HEK293 (cell line): ENCODE measurements at regions not wholly inside any gene's neighbourhood (a gene's known extent, or its start where the extent isn't known, plus 50 kb on each side); places are given as distances from the start of the nearest gene placed in this dataset.

ENCODE experiments used
- CTCF ChIA-PET: fragments of 350-600 bp; formaldehyde crosslinking; extraction: SDS; loops from one replicate; lab custom pipeline; 2021; ENCODE audit warnings: antibody characterized with exemption; lab: Yijun Ruan, JAX
- POLR2A ChIA-PET: fragments of 300-600 bp; formaldehyde crosslinking; extraction: SDS; loops from one replicate; lab custom pipeline; 2020; ENCODE audit warnings: antibody characterized with exemption, inconsistent platforms; lab: Yijun Ruan, JAX
- H3K27ac ChIP-seq: fragments of 200-500 bp; sonication (Bioruptor generic); 2 replicates; pipeline ENCODE4 v1.5.1; 2014; ENCODE audit warnings: low read depth, low read length, control low read depth, inconsistent platforms; ENCODE audit errors: extremely low read depth
- H3K36me3 ChIP-seq, 2 experiments: fragments of 200-500 bp in 1 of 2; sonication (Bioruptor generic) in 1 of 2; 1 replicate in 1 of 2; 2 replicates in 1 of 2; pipeline ENCODE4 v1.5.1; 2014 to 2017; ENCODE audit warnings: inconsistent platforms in 2 of 2, low read length in 2 of 2; ENCODE audit not compliant: control insufficient read depth in 2 of 2, insufficient read depth in 1 of 2
- H3K4me1 ChIP-seq: fragments of 200-500 bp; sonication (Bioruptor generic); 2 replicates; pipeline ENCODE4 v1.5.1; 2014; ENCODE audit warnings: mild to moderate bottlenecking, low read length, inconsistent platforms; ENCODE audit not compliant: control insufficient read depth, insufficient read depth
- H3K4me3 ChIP-seq: 2 replicates; pipeline ENCODE4 v1.5.1; 2011; ENCODE audit warnings: low read depth, mild to moderate bottlenecking, control low read depth, low read length, moderate library complexity
- H3K9me3 ChIP-seq: fragments of 200-500 bp; sonication (Bioruptor generic); 2 replicates; pipeline ENCODE4 v1.5.1; 2014; ENCODE audit warnings: low read depth, low read length, inconsistent platforms; ENCODE audit not compliant: control insufficient read depth, insufficient read depth
- BCL6B ChIP-seq: fragments of 450-650 bp; formaldehyde crosslinking; IDR thresholded peaks from 2 replicates; pipeline ENCODE4 v1.5.1; 2017; ENCODE audit warnings: missing biosample characterization, missing genetic modification characterization
- INSM2 ChIP-seq: fragments of 450-650 bp; formaldehyde crosslinking; IDR thresholded peaks from 2 replicates; pipeline ENCODE4 v1.5.1; 2016; ENCODE audit warnings: missing biosample characterization, missing genetic modification characterization
- PBX3 ChIP-seq: sonication (generic); formaldehyde crosslinking; IDR thresholded peaks from 2 replicates; pipeline ENCODE4 v1.8.1; 2022; ENCODE audit warnings: mild to moderate bottlenecking, moderate library complexity, missing genetic modification reagents
- ZBTB10 ChIP-seq: fragments of 450-650 bp; formaldehyde crosslinking; IDR thresholded peaks from 2 replicates; pipeline ENCODE4 v1.5.1; 2016; ENCODE audit warnings: missing biosample characterization, missing genetic modification characterization
- ZBTB21 ChIP-seq: fragments of 450-650 bp; formaldehyde crosslinking; IDR thresholded peaks from 2 replicates; pipeline ENCODE4 v1.5.1; 2017; ENCODE audit warnings: missing biosample characterization, missing genetic modification characterization
- ZBTB26 ChIP-seq: fragments of 450-650 bp; formaldehyde crosslinking; optimal IDR thresholded peaks from 2 replicates; pipeline ENCODE3; 2016; ENCODE audit warnings: missing biosample characterization, mild to moderate bottlenecking, missing genetic modification characterization
- ZBTB48 ChIP-seq: fragments of 450-650 bp; formaldehyde crosslinking; IDR thresholded peaks from 2 replicates; pipeline ENCODE4 v1.5.1; 2016; ENCODE audit warnings: missing biosample characterization, missing genetic modification characterization
- ZBTB49 ChIP-seq: fragments of 450-650 bp; formaldehyde crosslinking; IDR thresholded peaks from 2 replicates; pipeline ENCODE4 v1.5.1; 2016; ENCODE audit warnings: missing biosample characterization, missing genetic modification characterization, low read depth
- ZBTB7A ChIP-seq: fragments of 450-650 bp; formaldehyde crosslinking; IDR thresholded peaks from 2 replicates; pipeline ENCODE4 v1.5.1; 2016; ENCODE audit warnings: low read depth, missing biosample characterization, missing genetic modification characterization
- ZNF140 ChIP-seq: fragments of 450-650 bp; formaldehyde crosslinking; IDR thresholded peaks from 2 replicates; pipeline ENCODE4 v1.5.1; 2016; ENCODE audit warnings: missing biosample characterization, missing genetic modification characterization
- ZNF174 ChIP-seq: fragments of 450-650 bp; formaldehyde crosslinking; IDR thresholded peaks from 2 replicates; pipeline ENCODE4 v1.5.0; 2017; ENCODE audit warnings: missing biosample characterization, mild to moderate bottlenecking, missing genetic modification characterization
- ZNF19 ChIP-seq: fragments of 450-650 bp; formaldehyde crosslinking; IDR thresholded peaks from 2 replicates; pipeline ENCODE4; 2016; ENCODE audit warnings: missing biosample characterization, missing genetic modification characterization, low read depth
- ZNF2 ChIP-seq: fragments of 450-650 bp; formaldehyde crosslinking; IDR thresholded peaks from 2 replicates; pipeline ENCODE4 v1.5.1; 2016; ENCODE audit warnings: missing biosample characterization, missing genetic modification characterization
- ZNF202 ChIP-seq: fragments of 450-650 bp; formaldehyde crosslinking; IDR thresholded peaks from 2 replicates; pipeline ENCODE4 v1.5.1; 2016; ENCODE audit warnings: missing biosample characterization, missing genetic modification characterization, borderline replicate concordance
- ZNF221 ChIP-seq: fragments of 450-650 bp; formaldehyde crosslinking; IDR thresholded peaks from 2 replicates; pipeline ENCODE4 v1.5.1; 2017; ENCODE audit warnings: missing biosample characterization, missing genetic modification characterization, borderline replicate concordance
- ZNF23 ChIP-seq: fragments of 450-650 bp; formaldehyde crosslinking; IDR thresholded peaks from 2 replicates; pipeline ENCODE4 v1.5.1; 2016; ENCODE audit warnings: missing biosample characterization, missing genetic modification characterization, borderline replicate concordance
- ZNF488 ChIP-seq: fragments of 450-650 bp; formaldehyde crosslinking; IDR thresholded peaks from 2 replicates; pipeline ENCODE4 v1.5.1; 2016; ENCODE audit warnings: missing biosample characterization, missing genetic modification characterization
- ZNF510 ChIP-seq: fragments of 450-650 bp; formaldehyde crosslinking; IDR thresholded peaks from 2 replicates; pipeline ENCODE4 v1.5.1; 2018; ENCODE audit warnings: mild to moderate bottlenecking, missing genetic modification characterization, missing biosample characterization; ENCODE audit not compliant: insufficient replicate concordance
- ZNF596 ChIP-seq: fragments of 450-650 bp; IDR thresholded peaks from 2 replicates; pipeline ENCODE4 v1.5.0; 2018; ENCODE audit warnings: missing biosample characterization, mild to moderate bottlenecking, missing genetic modification characterization, moderate library complexity
- ZNF654 ChIP-seq: fragments of 450-650 bp; formaldehyde crosslinking; IDR thresholded peaks from 2 replicates; pipeline ENCODE4 v1.5.1; 2016; ENCODE audit warnings: low read depth, missing biosample characterization, missing genetic modification characterization
- ZNF791 ChIP-seq: fragments of 450-650 bp; formaldehyde crosslinking; IDR thresholded peaks from 2 replicates; pipeline ENCODE4 v1.5.1; 2016; ENCODE audit warnings: missing biosample characterization, missing genetic modification characterization

- no peaks in the 10 kb centered on the region for H3K36me3 ChIP-seq
- no peak for TF ChIP-seq ZBTB21
- no peak for TF ChIP-seq ZNF140 (tag by site-specific recombination)
- no peak for TF ChIP-seq ZNF791 (tag by site-specific recombination)
- no peak for TF ChIP-seq ZNF510 (tag by site-specific recombination)
- TF ChIP-seq ZNF174: no peak
- no peak for TF ChIP-seq BCL6B
- no peak for TF ChIP-seq ZNF221
- no peak for TF ChIP-seq ZNF488 (tag by site-specific recombination)
- no peak for TF ChIP-seq ZNF2 (tag by site-specific recombination)
- no peak for TF ChIP-seq ZNF19 (tag by site-specific recombination)
- TF ChIP-seq PBX3 (CRISPR knock-in tag): no peak
- no peak for TF ChIP-seq ZNF202 (tag by site-specific recombination)
- no peaks in the 10 kb centered on the region for H3K4me1 ChIP-seq
- no peak overlapping the region for H3K27ac ChIP-seq
- POLR2A ChIA-PET: no interaction called here
- no peak overlapping the region for H3K4me3 ChIP-seq
- CTCF ChIA-PET: no interaction called here
- H3K9me3 ChIP-seq: no peaks in the 10 kb centered on the region
Observed at GRCh38 chr4:138535316-138535715, 293.2 kb upstream of the SLC7A11 start.

- no peak overlapping the region for H3K4me3 ChIP-seq
- H3K9me3 ChIP-seq: no peaks in the 10 kb centered on the region
- CTCF ChIA-PET: interaction anchor here (0.6 to 1.0 kb wide), 4 partner anchors 340 to 703 kb away, joined by 3 read pairs; no protein-coding TSS in a partner anchor
- no peak overlapping the region for H3K27ac ChIP-seq
- TF ChIP-seq ZNF596 (tag by site-specific recombination): no peak
- no peak for TF ChIP-seq ZBTB7A (tag by site-specific recombination)
- TF ChIP-seq ZBTB48 (tag by site-specific recombination): no peak
- peak; percentile 24 for TF ChIP-seq ZNF654 (tag by site-specific recombination)
- H3K4me1 ChIP-seq: no peaks in the 10 kb centered on the region
- POLR2A ChIA-PET: no interaction called here
- H3K36me3 ChIP-seq: no peaks in the 10 kb centered on the region
Observed at GRCh38 chr4:138522366-138522765, 280.2 kb upstream of the SLC7A11 start.

- POLR2A ChIA-PET: no interaction called here
- no peak for TF ChIP-seq INSM2
- TF ChIP-seq ZBTB26 (tag by site-specific recombination): no peak
- TF ChIP-seq ZBTB10 (tag by site-specific recombination): no peak
- no peak for TF ChIP-seq ZNF23 (tag by site-specific recombination)
- TF ChIP-seq ZBTB49: no peak
Observed at GRCh38 chr4:138521809-138522208, 279.7 kb upstream of the SLC7A11 start.

More at GRCh38 chr4:138521809-138522208, 279.7 kb upstream of the SLC7A11 start:
- no peaks in the 10 kb centered on the region for H3K9me3 ChIP-seq
- H3K4me3 ChIP-seq: no peak overlapping the region
- H3K27ac ChIP-seq: no peak overlapping the region
- no peaks in the 10 kb centered on the region for H3K36me3 ChIP-seq
- H3K4me1 ChIP-seq: no peaks in the 10 kb centered on the region
- CTCF ChIA-PET: no interaction called here
